GM18520 (cell line): ENCODE measurements at regions not wholly inside any gene's neighbourhood (a gene's known extent, or its start where the extent isn't known, plus 50 kb on each side); places are given as distances from the start of the nearest gene placed in this dataset.
"Not testable (repeated sequence)": the region's sequence is repeated elsewhere in the genome, so short reads cannot be mapped to it uniquely, and the experiment has no call there.

Source experiments
- ATAC-seq: cut with Tn5 transposase; IDR thresholded peaks from one replicate; pipeline ENCODE4 v1.9.1; 2021; ENCODE audit not compliant: unreplicated experiment

DNA sequence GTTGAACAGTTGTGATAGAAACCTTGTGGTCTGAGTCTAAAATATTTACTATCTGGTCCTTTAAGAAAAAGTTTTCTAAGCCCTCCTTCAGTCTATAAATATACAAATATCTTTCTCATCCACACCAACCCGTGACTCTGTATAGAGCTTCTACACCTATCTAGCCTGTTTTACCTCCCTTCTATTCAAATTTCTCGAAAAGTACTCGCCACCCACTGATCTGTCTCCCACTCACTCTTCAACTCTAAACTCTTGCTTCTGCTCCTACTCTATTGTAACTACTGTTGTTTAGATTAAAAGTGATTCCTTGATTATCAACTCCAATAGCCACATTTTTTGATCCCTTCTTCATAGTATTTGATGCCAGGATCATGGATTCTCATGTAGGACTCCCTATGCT lies 329.4 kb upstream of the MAN1A1 start:
- ATAC-seq, result no peak

DNA sequence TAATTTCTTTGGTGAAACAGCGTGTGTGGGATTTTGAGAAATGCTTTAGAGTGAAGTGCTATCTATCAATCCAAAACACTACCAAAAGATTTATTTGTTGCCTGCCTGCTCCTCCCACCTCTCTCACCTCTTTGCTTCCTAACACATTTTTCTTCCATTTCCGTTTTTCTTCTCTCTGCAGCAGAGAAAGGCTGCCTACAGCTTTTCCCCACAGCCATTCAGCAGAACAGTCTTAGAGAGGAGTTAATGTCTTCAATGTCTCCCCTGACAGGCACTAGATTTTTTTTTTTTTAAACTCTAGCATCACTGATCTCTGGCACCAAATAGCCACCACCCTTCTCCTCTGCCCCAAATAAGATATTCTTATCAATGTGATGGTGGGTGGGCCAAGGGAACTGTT lies 327.8 kb upstream of the MAN1A1 start:
- no peak for ATAC-seq

DNA sequence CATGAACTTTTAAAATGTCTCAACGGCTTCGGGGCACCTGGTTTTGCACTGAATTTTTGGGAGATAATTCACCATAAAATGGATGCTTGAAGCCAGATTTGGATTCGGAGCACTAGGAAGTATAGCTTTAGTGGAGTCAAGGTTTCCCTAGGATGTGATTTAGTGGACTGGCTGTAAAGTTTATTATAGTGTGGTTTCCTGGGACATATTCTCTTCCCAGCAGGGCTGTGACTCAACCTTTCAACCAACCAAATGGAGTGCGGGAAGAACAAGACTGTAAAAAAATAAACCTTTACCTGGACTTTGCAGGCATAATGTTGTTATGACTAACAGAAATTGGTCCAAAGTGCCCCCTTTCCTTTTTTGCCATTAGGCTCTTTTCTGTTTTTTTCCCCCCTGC lies 327.4 kb upstream of the MAN1A1 start:
- ATAC-seq, result no peak

DNA sequence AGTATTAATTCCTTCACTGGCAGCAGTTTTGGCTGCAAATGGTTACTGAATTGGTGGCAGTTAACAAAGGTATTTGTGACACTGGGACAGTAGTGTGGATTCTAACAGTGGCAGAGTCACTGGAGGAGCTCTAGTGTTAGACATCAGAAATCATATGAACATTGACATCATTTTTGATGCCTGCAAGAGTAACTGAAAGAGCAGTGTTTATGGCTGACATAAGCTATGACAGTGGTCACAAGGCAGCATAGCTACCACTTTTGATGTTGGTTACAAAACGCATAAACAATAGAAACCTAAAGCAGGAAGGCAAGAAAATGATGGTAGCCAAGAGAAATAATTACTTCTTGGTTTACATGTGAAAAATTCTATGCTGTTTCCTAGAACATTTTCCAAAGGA lies 326.7 kb upstream of the MAN1A1 start:
- no peak for ATAC-seq

DNA sequence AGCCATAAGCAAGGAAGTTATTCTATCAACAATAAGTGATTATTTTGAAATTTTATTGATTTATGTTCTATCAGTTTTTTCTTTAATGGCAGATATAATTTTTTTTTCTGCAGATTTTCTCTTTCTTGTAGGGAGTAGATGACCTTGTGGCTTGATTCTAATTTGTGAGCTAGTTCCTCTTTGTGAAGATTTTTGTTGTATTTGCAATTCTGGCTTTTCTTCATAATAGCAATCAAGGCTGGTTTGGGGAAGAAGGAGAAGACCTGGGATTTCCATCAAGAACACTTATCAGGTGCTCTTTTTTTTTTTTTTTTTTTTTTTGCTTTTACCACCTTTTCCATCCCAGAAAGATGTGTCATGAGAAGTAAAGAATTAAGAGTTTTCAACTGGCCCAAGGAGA lies 324.2 kb upstream of the MAN1A1 start:
- no peak for ATAC-seq

DNA sequence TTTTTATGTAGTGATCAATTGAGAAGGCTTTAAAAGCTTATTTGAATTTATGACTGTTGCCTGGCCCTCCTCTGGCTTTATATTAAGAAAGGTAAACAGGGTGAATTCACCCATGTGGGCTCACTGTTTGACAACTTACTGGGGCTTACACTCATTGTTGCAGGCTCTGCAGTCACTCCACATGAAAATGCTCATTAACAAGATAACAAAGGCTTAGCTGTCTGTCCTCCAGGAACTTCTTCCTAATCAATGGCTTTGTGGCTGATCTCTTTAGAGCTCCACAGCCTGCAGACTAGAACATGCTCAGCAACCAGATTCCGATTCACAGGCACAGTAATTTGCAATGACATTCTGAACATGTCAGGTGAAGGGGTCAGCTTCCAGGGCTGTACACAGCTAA lies 323.2 kb upstream of the MAN1A1 start:
- no peak for ATAC-seq

DNA sequence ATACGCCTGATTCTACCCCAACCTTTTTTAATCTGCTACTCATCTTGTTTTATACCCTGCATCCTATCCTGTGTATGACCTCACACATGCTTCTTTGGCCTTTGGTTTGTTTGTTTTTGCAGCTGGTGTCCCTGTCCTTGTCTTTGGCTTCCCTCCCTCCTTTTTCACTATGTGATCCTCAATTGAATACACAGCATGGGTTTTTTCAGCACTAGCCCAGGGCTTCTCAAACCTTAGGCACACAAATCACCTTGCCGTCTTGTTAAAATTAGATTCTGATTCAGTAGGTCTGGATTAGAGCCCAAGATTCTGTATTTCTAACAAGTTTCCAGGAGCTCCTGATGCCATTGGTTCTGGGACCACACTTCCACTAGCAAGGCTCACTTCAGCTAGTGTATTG lies 321.5 kb upstream of the MAN1A1 start:
- no peak for ATAC-seq

DNA sequence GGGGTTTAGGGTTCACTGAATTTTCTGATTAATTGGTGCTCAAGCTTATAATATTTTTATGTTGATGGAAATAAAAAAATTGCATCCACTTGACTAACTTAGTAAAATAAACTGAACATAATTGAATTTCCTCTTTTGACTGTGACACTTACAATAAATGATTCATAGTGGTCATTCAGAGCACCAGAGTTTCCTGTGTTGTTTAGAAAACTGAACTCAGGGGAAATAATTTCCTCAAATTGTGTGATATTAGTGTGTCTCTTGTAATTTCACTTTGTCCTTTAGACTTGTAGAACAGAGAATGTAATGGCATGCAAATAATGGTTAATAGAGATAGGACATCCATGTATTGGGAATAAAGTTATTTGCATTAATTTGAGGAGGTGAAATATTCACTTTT lies 319.7 kb upstream of the MAN1A1 start:
- peak; percentile 61 for ATAC-seq

DNA sequence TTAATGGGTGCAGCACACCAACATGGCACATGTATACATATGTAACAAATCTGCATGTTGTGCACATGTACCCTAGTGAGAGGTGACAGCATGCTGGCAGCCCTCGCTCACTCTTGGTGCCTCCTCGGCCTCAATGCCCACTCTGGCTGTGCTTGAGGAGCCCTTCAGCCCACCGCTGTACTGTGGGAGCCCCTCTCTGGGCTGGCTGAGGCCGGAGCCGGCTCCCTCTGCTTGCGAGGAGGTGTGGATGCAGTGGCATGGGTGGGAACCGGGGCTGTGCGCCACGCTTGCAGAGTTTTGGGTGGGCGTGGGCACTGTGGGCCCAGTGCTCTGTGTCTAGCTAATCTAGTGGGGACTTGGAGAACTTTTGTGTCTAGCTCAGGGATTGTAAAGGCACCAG lies 315.9 kb upstream of the MAN1A1 start:
- not testable (repeated sequence) for ATAC-seq

DNA sequence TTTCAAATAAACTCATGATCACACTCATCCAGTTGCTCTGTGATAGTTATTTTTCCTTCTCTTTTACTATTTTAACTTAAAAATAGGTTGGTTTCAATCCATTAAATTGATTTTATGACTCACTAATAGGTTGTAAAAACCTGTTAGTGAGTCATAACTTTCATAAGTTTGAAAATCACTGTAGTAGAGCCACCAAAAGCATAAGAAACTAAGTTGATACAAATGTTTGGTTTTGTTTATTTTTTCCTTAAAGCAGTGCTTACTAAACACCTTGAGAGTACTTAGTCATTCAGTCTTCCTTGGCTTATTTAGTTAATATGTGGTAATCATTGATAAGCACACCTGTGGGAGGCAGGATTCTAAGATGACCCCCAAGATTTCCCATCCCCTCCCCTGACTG lies 312.1 kb upstream of the MAN1A1 start:
- no peak for ATAC-seq

DNA sequence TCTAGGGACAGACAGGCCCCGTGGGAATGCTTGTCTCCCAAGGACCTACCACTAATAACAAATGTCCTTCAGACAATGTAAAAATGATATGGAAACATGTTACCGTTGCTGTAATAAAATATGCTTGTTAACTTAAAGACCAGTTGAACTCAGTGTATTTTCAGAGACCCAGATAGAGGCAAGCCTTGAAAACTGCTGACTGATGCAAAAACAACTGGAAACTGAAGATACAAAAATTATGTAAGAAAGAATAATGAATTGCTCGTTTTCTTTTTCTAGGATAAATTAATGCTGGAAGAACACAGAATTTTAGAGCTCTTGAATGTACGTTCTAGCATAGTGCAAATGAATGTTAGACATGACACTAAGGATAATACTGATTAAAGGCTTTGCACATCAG lies 311.5 kb upstream of the MAN1A1 start:
- ATAC-seq, result no peak

DNA sequence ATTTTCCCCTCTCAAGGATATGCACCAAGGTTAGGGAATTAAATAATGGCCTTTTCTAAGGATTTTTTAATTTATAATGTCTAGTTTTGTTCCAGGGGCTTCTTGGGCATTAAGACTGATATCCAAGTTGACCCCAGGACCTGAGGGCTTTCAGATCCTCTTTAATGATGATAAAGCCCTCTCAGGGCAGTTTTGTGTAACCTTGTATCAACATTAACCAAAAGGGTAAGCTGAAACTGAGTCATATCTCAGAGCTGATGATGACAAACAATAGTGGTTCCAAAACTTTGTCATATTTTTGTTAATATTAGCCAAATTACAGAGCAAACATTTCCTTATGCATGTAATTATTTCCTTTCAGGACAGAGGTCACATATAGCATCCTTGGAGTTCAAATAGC lies 309.4 kb upstream of the MAN1A1 start:
- no peak for ATAC-seq

DNA sequence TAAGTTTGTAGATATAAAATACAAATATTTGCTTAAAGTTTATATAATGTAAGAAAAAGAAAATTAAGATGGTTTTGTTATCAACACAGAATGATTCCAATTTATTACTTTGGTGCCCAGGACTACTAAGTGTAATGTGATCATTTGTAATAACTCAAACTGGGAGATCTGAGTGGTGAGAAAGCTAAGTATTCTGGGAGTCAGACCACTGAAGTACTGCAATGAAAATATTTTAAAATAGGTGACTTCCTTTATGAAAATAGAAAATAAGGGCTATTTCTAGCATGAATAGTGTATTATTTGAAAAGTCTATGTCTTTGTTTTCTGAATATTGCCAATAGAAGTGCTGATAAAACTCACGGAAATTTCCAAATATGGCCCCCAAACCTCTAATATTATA lies 305.6 kb upstream of the MAN1A1 start:
- ATAC-seq, result no peak

DNA sequence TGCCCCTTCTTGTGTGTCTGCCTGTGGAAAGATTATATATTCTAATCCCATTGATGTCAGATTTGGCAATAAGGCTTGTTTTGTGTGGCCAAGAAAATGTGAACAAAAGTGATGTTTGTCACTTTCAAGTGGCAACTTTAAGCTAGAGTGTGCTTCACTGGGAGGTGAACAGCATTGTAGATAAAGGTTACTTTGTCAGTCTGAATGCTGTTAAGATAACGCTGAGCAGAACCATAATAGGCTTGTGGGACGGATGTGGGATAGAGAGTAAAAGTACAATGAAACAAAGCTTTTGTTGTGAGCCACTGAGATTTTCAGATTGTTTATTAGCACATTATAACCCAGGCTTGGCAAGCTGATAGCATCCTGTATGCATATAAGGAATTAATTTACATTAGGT lies 303.8 kb upstream of the MAN1A1 start:
- no peak for ATAC-seq

DNA sequence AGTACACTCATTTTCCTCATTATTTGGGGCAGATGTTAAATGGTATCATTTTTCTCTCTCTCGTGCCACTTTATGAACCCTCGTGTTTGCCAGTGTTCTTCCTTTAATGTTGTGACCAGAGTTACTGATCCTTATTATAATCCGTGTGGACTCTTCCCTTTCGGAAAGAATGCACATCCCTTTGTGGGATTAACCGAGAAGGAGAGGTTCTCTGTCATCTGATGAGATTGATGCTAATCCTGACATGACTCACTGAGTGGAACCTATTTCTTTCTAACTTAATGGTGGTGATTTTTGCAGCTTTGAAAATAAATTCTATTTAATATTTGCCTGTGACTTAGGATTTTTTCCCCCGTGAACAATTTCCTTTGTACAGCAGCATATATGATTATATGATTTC lies 300.0 kb upstream of the MAN1A1 start:
- ATAC-seq, result no peak

DNA sequence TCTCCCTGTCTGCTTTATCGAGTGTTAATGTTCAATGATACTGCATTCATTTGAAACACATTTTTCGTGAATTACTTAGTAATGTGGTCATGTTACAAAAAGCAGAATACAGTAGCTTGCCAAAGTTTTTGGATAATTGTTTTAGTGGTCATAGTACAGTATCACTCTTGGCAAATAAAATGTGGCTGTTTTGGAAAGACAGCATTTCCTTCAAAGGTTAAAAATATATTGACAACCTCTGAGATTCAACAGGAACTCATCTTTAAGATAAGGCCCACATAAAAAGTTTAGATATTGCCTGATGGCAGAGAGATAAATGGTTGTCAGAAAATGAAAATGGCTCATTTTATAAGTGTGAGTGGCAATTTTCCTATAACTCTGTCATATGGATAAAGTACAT lies 297.7 kb upstream of the MAN1A1 start:
- ATAC-seq, result no peak

DNA sequence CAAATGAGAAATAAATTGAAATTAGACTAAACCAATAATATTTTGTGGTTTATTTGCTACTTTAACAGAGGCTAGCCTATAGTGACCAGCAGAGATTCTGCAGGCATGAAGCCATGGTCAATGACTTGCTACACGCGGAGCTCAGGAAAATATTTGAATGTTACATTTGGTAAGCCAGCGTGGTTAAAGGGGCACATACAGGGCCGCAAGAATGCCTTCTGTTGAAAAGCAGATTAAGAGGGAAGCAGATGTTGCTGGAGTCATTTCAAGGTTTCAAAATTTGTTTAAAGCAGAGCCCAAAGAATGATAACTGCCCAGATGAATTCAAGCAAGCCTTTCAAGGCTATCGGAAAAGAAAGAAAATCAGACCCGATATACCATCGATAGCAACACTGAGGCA lies 294.3 kb upstream of the MAN1A1 start:
- no peak for ATAC-seq

DNA sequence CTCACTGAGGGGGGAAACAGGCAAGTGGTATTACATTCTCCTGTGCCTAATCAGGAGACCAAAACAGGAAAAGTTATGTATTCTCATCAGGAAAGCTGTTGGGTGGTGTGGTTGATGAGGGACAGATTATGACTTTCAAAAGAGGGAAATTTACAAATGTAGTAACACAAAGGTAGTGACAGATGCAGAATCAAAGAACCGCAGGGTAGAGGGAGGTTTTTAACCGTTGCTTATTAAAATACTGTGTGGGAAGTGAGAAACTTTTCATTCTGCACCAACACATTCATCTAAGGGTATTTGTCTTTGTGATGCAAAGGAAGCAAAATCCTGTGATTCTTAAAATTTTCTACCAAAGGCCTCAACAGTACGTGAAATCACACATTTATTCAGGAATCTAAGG lies 288.2 kb upstream of the MAN1A1 start:
- ATAC-seq, result no peak

DNA sequence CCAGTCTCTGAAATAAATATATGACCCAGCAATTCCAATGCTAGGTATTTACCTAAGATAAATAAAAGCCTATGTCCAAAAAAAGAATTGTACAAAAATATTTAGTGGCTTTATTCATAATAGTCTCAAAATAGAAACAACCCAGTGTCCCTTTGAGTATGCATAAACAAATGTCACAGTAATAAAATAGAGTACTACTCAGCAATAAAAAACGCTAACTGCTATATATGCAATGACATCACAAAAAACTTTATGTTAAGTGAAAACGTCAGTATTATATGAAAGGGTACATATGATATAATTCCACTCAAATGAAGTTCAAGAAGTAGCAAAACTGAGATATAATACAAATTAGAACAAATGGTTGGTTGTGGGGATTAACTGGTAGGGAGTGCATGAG lies 286.5 kb upstream of the MAN1A1 start:
- ATAC-seq, result no peak

DNA sequence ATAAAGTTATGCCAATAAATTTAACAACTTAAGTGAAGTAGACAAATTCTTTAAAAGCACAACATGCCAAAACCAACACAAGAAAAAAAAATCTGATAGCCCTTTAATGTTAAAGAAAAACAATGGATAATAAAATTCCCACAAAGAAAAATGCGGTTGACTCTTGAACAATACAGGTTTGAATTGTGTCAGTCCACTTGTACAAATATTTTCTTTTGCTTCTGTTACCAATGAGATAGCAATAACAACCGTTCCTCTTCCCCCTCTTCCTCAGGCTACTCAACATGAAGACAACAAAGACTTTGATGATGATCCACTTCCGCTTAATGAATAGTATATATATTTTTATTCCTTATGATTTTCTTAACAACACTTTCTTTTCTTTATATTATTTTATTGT lies 283.9 kb upstream of the MAN1A1 start:
- ATAC-seq, result no peak

DNA sequence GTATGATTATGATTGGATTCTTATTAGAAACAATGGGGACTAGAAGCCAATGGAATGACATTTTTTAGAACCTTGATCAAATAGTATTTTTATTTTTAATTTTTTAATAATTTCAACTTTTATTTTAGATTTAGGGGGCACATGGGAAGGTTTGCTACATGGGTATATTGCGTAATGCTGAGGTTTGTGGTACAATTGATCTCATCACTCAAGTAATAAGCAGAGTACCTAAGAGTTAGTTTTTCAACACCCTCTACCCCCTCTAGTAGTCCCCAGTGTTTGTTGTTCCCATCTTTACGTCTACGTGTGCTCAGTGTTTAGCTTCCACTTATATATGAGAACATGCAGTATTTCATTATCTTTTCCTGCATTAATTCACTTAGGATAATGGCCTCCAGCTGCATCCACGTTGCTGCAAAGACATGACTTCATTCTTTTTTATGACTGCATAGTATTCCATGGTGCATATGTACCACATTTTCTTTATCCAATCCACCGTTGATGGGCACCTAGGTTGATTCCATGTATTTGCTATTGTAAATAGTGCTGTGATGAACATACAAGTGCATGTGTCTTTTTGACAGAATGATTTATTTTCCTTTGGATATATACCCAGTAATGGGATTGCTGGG lies 281.1 kb upstream of the MAN1A1 start:
- ATAC-seq, result no peak

DNA sequence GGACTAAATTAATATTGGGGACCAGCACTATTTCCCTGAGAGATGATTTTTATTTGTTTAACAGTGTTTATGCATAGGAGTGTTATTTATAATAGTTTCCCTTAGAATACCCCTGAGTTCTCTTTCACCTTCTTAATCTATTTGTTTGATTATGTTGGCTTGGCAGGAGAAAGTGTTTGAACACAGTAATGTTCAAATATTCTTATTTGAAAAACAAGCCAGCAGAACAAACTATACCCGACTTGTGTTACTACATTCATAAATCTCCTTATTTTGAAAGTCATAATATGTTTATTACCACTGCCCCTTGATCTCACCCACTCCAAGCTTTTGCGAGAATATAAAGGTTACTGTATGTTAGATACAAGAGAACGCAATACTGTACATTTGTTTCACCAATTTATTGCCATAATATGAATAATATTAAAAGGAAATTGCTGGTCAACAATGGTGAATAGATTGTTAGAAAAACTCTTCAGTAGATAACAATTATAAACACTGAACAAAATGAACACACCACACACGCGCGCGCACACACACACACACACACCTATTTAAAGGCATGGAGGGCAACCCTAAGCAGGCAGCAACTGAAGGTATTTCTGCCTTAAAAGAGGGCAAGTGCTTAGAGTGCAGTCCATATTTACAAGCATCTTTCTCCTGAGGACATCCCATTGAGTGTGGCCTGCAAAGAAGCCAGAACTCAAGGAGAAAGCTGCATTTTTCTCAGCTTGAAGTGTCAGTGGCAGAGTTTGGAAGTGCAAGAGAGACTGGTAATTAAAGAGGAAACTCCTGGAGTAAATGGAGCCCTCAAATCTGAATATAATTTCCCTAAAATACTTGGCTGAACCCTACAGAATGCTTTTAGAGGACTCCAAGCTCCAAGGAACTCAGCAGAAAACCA lies 279.4 kb upstream of the MAN1A1 start:
- ATAC-seq, result no peak
